Ovary (tissue), 3 donors: ENCODE measurements at regions not wholly inside any gene's neighbourhood (a gene's known extent, or its start where the extent isn't known, plus 50 kb on each side); places are given as distances from the start of the nearest gene placed in this dataset.

Experiments
- CTCF ChIP-seq, 3 donors: fragments of 450-650 bp in 2 of 3; fragments of 200-600 bp in 1 of 3; IDR thresholded peaks; one replicate each; pipeline versions ENCODE4 v1.5.1 to v1.8.0; 2016 to 2022; ENCODE audit warnings: antibody characterized with exemption in 3 of 3, mild to moderate bottlenecking in 1 of 3
- EP300 ChIP-seq: sonication (generic); formaldehyde crosslinking; IDR thresholded peaks from one replicate; pipeline ENCODE4 v1.6.1; 2017; ENCODE audit warnings: antibody characterized with exemption
- POLR2A ChIP-seq: fragments of 450-650 bp; IDR thresholded peaks from one replicate; pipeline ENCODE4 v1.6.1; 2017; ENCODE audit warnings: antibody characterized with exemption, mild to moderate bottlenecking, moderate library complexity
- donor health status: DM: no; HTN: no; CAD: no.

DNA sequence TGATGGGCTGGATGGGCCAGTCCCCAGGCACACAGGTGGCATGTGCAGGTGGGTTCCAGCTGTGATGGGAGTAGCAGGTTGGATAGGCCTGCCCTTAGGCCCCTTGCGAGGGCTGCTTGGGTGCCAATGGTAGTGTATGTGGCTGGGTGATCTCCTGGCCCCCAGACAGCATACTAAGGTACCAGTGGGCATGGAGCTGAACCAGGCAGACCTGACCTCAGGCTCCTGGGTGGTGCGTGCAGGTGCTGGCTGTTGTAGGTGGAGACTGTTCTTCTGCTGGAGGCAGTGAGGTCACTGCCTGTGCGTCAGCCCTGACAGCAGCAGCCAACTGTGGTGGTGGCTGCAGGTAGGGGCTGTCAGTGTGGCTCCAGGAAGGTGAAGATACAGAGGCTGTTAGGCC is 384.7 kb downstream of the ANKRD7 start:
- TF ChIP-seq CTCF (IDR thresholded peaks at IDR 0.05) (no peak), EP300 (no peak), POLR2A (no peak)
